Endodermal cell (in vitro differentiated cells): ENCODE measurements at regions not wholly inside any gene's neighbourhood (a gene's known extent, or its start where the extent isn't known, plus 50 kb on each side); places are given as distances from the start of the nearest gene placed in this dataset.

Experiments
- DNase-seq: peaks from one replicate; pipeline ENCODE4 v3.0.0-alpha.2; 2017
- H3K27ac ChIP-seq: 2 replicates; pipeline ENCODE4 v1.5.1; 2013; ENCODE audit warnings: mild to moderate bottlenecking, low read depth, low read length, moderate library complexity
- H3K27me3 ChIP-seq: 2 replicates; pipeline ENCODE4 v1.6.1; 2013; ENCODE audit warnings: mild to moderate bottlenecking, low read length, moderate library complexity; ENCODE audit not compliant: insufficient read depth, control insufficient read depth, poor library complexity, severe bottlenecking
- H3K36me3 ChIP-seq: 2 replicates; pipeline ENCODE4 v1.7.0; 2013; ENCODE audit warnings: mild to moderate bottlenecking, low read length, moderate library complexity; ENCODE audit not compliant: control insufficient read depth, insufficient read depth
- H3K4me1 ChIP-seq: one replicate; pipeline ENCODE4 v1.7.0; 2013; ENCODE audit warnings: low read length; ENCODE audit not compliant: control insufficient read depth, insufficient read depth
- H3K4me3 ChIP-seq: 2 replicates; pipeline ENCODE4 v1.5.1; 2013; ENCODE audit warnings: mild to moderate bottlenecking, low read length, moderate library complexity
- H3K9ac ChIP-seq: 2 replicates; pipeline ENCODE4 v1.6.1; 2013; ENCODE audit warnings: mild to moderate bottlenecking, low read length, moderate library complexity; ENCODE audit not compliant: poor library complexity, severe bottlenecking; ENCODE audit errors: extremely low read depth
- H3K9me3 ChIP-seq: 2 replicates; pipeline ENCODE4 v1.6.1; 2013; ENCODE audit warnings: mild to moderate bottlenecking, low read length, moderate library complexity; ENCODE audit not compliant: control insufficient read depth
- H3K27ac Mint-ChIP-seq: 2 replicates; pipeline ENCODE4 v1.8.0; 2020; ENCODE audit warnings: mixed read lengths
- H3K27me3 Mint-ChIP-seq: 2 replicates; pipeline ENCODE4 v1.8.0; 2021; ENCODE audit warnings: mild to moderate bottlenecking, mixed read lengths; ENCODE audit not compliant: insufficient read depth
- H3K36me3 Mint-ChIP-seq: 2 replicates; pipeline ENCODE4 v1.8.0; 2020; ENCODE audit warnings: low read depth, mixed read lengths
- H3K4me1 Mint-ChIP-seq: 2 replicates; pipeline ENCODE4 v1.8.0; 2020; ENCODE audit warnings: mixed read lengths
- H3K4me3 Mint-ChIP-seq: 2 replicates; pipeline ENCODE4 v1.8.0; 2020; ENCODE audit warnings: mild to moderate bottlenecking, moderate library complexity, mixed read lengths
- H3K9me3 Mint-ChIP-seq: 2 replicates; pipeline ENCODE4 v1.8.0; 2020; ENCODE audit warnings: mild to moderate bottlenecking, mixed read lengths
- WGBS, 2 experiments: methylation state at CpG; one replicate each; pipeline versions ENCODE4 v1.1.5 to v1.1.7; 2013; ENCODE audit warnings: missing lambda C conversion rate in 2 of 2, mixed read lengths in 1 of 2; ENCODE audit not compliant: insufficient coverage in 1 of 2, insufficient read length in 1 of 2; 5-methylcytosine and 5-hydroxymethylcytosine counted together
- TF ChIP-seq, protein P1 (sequence below): fragments of 200-600 bp; sonication (generic); conservative IDR thresholded peaks from 2 replicates; pipeline ENCODE4 v1.5.0; 2021; ENCODE audit warnings: antibody characterized with exemption, mild to moderate bottlenecking

DNA sequence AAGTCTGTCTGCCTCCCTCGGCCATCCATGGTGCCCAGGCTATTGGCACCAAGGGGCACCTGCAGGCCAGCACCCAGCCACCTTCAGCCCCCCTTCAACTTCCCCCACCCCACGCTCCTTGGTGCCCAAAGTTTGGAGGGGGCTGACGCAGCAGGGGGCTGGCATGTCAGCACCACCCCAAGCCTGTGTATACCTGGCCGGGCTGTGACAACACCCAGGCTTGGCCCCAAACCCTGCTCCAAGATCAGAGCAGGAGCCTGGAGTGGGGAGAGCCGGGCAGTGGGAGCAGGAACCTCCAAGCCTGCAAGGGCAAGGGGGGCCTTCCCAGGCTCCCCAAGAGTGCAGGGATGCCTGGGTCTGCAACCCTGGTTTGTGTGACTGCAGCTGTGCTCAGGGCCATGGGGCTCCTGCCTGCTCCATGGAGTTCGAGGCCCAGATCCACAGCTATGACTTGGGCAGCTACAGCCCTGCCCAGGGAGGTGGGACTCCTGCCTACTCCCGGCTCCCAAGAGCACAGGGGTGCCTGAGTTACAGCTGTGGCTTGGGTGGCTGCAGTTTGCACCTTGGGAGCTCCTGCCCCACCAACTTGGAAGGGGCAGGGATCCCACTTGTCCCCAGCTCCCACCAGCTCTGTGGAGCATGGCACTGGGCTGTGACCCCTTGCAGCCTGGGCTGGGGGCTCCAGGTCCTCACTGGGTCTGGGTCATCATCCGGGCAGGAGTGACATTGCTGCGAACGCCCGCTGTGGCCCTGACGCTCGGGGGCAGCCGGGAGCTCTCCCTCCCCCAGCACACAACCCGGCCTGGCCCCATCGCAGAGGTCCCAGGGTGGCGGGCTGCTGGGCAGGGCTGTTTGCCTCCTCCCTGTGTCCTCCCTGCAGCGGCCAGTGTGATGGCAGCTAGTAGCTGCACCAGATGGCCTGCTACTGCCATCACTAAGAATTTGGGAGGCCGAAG lies 175.5 kb upstream of the SDK2 start:
- peaks cover 10% of the 10 kb centered on the region for H3K4me1 ChIP-seq
- Mint-ChIP-seq H3K36me3 (peaks cover 2% of the 10 kb centered on the region), H3K27me3 (peaks cover 25% of the 10 kb centered on the region), H3K4me1 (peaks cover 21% of the 10 kb centered on the region), H3K4me3 (no peak overlapping the region), H3K9me3 (peaks cover 20% of the 10 kb centered on the region), H3K27ac (no peak overlapping the region)
- H3K9me3 ChIP-seq = peaks cover 9% of the 10 kb centered on the region
- no peaks in the 10 kb centered on the region for H3K36me3 ChIP-seq
- TF ChIP-seq, protein P1, sequence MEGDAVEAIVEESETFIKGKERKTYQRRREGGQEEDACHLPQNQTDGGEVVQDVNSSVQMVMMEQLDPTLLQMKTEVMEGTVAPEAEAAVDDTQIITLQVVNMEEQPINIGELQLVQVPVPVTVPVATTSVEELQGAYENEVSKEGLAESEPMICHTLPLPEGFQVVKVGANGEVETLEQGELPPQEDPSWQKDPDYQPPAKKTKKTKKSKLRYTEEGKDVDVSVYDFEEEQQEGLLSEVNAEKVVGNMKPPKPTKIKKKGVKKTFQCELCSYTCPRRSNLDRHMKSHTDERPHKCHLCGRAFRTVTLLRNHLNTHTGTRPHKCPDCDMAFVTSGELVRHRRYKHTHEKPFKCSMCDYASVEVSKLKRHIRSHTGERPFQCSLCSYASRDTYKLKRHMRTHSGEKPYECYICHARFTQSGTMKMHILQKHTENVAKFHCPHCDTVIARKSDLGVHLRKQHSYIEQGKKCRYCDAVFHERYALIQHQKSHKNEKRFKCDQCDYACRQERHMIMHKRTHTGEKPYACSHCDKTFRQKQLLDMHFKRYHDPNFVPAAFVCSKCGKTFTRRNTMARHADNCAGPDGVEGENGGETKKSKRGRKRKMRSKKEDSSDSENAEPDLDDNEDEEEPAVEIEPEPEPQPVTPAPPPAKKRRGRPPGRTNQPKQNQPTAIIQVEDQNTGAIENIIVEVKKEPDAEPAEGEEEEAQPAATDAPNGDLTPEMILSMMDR = no peak
- no peak overlapping the region for H3K9ac ChIP-seq
- H3K27me3 ChIP-seq = no peaks in the 10 kb centered on the region
- no peak overlapping the region for H3K27ac ChIP-seq
- peak; percentile 44 for DNase-seq
- WGBS, 2 experiments = 93 to 100% methylated on average over 5 to 19 of the region's 19 CpGs
- no peak overlapping the region for H3K4me3 ChIP-seq

DNA sequence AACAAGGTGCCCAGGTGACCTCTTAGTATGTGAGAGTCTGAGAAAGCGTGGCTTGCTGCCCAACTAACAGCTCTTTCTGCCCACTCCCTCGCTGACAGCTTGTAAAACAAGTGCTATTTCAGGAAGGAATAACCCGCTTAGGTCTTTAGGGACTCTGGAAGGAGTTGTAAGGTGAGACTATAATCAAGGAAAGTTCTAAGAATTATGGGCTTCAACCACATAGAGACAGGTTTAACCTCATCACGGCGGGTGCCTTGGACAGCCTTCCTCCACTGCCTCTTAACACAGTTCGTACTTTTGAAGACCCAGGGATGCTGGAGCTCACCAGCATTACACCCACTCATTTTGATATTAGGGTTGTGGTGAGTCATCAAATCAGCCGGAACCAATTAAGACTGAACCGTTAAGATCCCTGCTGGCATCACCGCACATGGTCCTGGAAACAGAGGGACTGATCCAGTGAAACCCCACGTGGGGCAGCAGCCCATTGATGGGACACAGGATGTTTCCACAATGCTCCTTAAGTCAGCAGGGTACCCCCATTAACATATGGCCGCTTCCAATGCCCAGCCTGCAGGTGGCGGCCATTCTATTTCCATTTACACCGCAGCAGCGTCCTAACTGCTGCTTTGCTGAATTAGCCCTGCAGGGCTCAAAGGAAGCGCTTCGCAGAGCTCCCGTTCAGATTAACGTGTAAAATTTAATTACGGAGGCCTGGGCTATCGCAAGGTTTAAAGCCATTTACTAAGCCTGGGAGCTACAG lies 176.6 kb upstream of the SDK2 start:
- H3K4me1 ChIP-seq = peaks cover 10% of the 10 kb centered on the region
- Mint-ChIP-seq H3K36me3 (peaks cover 2% of the 10 kb centered on the region), H3K4me1 (peaks cover 21% of the 10 kb centered on the region), H3K9me3 (peaks cover 20% of the 10 kb centered on the region), H3K4me3 (no peak overlapping the region), H3K27ac (no peak overlapping the region), H3K27me3 (peaks cover 33% of the 10 kb centered on the region)
- no peak overlapping the region for H3K4me3 ChIP-seq
- H3K9ac ChIP-seq = no peak overlapping the region
- no peaks in the 10 kb centered on the region for H3K27me3 ChIP-seq
- no peaks in the 10 kb centered on the region for H3K36me3 ChIP-seq
- DNase-seq = peak; percentile 90
- no peak overlapping the region for H3K27ac ChIP-seq
- WGBS, 2 experiments = 25 to 36% methylated on average over 17 to 20 of the region's 20 CpGs
- TF ChIP-seq, protein P1 = peak; percentile 72
- peaks cover 9% of the 10 kb centered on the region for H3K9me3 ChIP-seq

DNA sequence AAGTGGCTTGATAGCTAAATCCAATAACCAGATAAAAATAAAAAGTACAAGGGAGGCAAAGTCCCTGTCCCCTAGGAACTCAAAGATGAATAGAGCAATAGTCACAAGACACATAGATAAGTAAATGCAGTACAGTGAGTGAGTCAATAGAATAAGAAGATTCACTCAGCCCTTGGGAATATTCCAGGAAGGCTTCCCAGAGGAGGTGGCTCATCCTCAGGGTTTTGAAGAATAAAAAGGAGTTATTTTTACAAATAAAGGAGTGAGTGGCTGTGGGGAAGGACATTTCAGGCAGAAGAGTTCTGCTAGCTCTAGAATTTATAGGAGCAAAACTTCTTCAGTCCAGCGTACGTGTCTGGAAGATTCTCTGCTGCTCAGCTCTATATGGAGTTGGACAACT lies 177.4 kb upstream of the SDK2 start:
- peaks cover 41% of the 10 kb centered on the region for H3K27me3 Mint-ChIP-seq
- H3K36me3 ChIP-seq = no peaks in the 10 kb centered on the region
- peaks cover 21% of the 10 kb centered on the region for H3K4me1 Mint-ChIP-seq
- H3K9me3 ChIP-seq = peaks cover 9% of the 10 kb centered on the region
- TF ChIP-seq, protein P1 = no peak
- H3K9me3 Mint-ChIP-seq = peaks cover 20% of the 10 kb centered on the region
- 92 to 98% methylated on average over 2 of the region's 2 CpGs for WGBS, 2 experiments
- peaks cover 2% of the 10 kb centered on the region for H3K36me3 Mint-ChIP-seq
- H3K4me3 Mint-ChIP-seq = no peak overlapping the region
- H3K4me1 ChIP-seq = peaks cover 10% of the 10 kb centered on the region
- DNase-seq = no peak
- H3K27ac Mint-ChIP-seq = no peak overlapping the region
- no peak overlapping the region for H3K9ac ChIP-seq
- H3K27me3 ChIP-seq = no peaks in the 10 kb centered on the region
- H3K4me3 ChIP-seq = no peak overlapping the region
- no peak overlapping the region for H3K27ac ChIP-seq
